Fibroblast of the aortic adventitia (primary cell): ENCODE measurements at regions not wholly inside any gene's neighbourhood (a gene's known extent, or its start where the extent isn't known, plus 50 kb on each side); places are given as distances from the start of the nearest gene placed in this dataset.

ENCODE experiments used
- DNase-seq: peaks from one replicate; pipeline ENCODE4 v3.0.0-alpha.2; 2010; ENCODE audit warnings: low read depth
- H3K4me3 ChIP-seq: 2 replicates; pipeline ENCODE4 v1.5.1; 2011; ENCODE audit warnings: low read depth, mild to moderate bottlenecking, control low read depth, low read length, moderate library complexity
- CTCF ChIP-seq: IDR thresholded peaks from 2 replicates; pipeline ENCODE4 v1.5.1; 2011; ENCODE audit warnings: mild to moderate bottlenecking, low read length, control low read depth, inconsistent platforms; ENCODE audit not compliant: insufficient read depth

GRCh38 chr20:6693178-6693807, 74.2 kb upstream of the BMP2 start:
- no peak overlapping the region for H3K4me3 ChIP-seq
- no peak for DNase-seq
- no peak for TF ChIP-seq CTCF

- DNase-seq: no peak
- no peak overlapping the region for H3K4me3 ChIP-seq
- TF ChIP-seq CTCF: no peak
These were observed 74.8 kb upstream of the BMP2 start for GRCh38 chr20:6692566-6693173.

- no peak for DNase-seq
- TF ChIP-seq CTCF: no peak
- H3K4me3 ChIP-seq: no peak overlapping the region
These were observed 76.0 kb upstream of the BMP2 start for GRCh38 chr20:6691516-6691915.

- TF ChIP-seq CTCF: no peak
- H3K4me3 ChIP-seq: no peak overlapping the region
- DNase-seq: no peak
These were observed 78.0 kb upstream of the BMP2 start for GRCh38 chr20:6689339-6689973.

GRCh38 chr20:6686171-6686570, 81.3 kb upstream of the BMP2 start:
- TF ChIP-seq CTCF: no peak
- H3K4me3 ChIP-seq: no peak overlapping the region
- DNase-seq: no peak

- DNase-seq: no peak
- H3K4me3 ChIP-seq: no peak overlapping the region
- no peak for TF ChIP-seq CTCF
These were observed 81.9 kb upstream of the BMP2 start for GRCh38 chr20:6685626-6686025.
